RCC 7860 (cell line): ENCODE measurements at regions not wholly inside any gene's neighbourhood (a gene's known extent, or its start where the extent isn't known, plus 50 kb on each side); places are given as distances from the start of the nearest gene placed in this dataset.

ENCODE experiments used
- DNase-seq: peaks from one replicate; pipeline ENCODE4 v3.0.0-alpha.2; 2015; ENCODE audit warnings: low spot score
- FAIRE-seq: peaks from 2 replicates; lab custom pipeline; 2012; peaks lifted over from hg19 to GRCh38; lab: Jason Lieb, UNC

GRCh38 chr10:78312197-78313047, 278.8 kb downstream of the RPS24 start:
- FAIRE-seq = no peak
- DNase-seq = no peak

- DNase-seq (no peak), FAIRE-seq (no peak)
Observed at GRCh38 chr10:78313048-78313381, 279.4 kb downstream of the RPS24 start.

- no peak for FAIRE-seq
- no peak for DNase-seq
Observed at GRCh38 chr10:78313636-78314035, 280.0 kb downstream of the RPS24 start.

- no peak for FAIRE-seq
- DNase-seq = no peak
Observed at GRCh38 chr10:78314651-78315050, 281.0 kb downstream of the RPS24 start.

GRCh38 chr10:78316451-78316931, 282.8 kb downstream of the RPS24 start:
- FAIRE-seq = no peak
- no peak for DNase-seq

GRCh38 chr10:78318305-78318704, 284.6 kb downstream of the RPS24 start:
- FAIRE-seq (no peak), DNase-seq (no peak)

GRCh38 chr10:78319371-78319770, 285.7 kb downstream of the RPS24 start:
- FAIRE-seq = no peak
- no peak for DNase-seq

GRCh38 chr10:78319841-78320240, 286.2 kb downstream of the RPS24 start:
- FAIRE-seq (no peak), DNase-seq (no peak)

- FAIRE-seq = no peak
- DNase-seq = no peak
Observed at GRCh38 chr10:78320506-78320905, 286.8 kb downstream of the RPS24 start.

- no peak for FAIRE-seq
- no peak for DNase-seq
Observed at GRCh38 chr10:78321000-78321399, 287.3 kb downstream of the RPS24 start.

GRCh38 chr10:78321500-78321899, 287.8 kb downstream of the RPS24 start:
- no peak for DNase-seq
- FAIRE-seq = no peak

- DNase-seq = no peak
- FAIRE-seq = no peak
Observed at GRCh38 chr10:78326372-78326771, 292.7 kb downstream of the RPS24 start.

GRCh38 chr10:78327778-78328591, 294.3 kb downstream of the RPS24 start:
- FAIRE-seq = no peak
- DNase-seq = no peak

GRCh38 chr10:78328592-78329404, 295.1 kb downstream of the RPS24 start:
- DNase-seq = no peak
- no peak for FAIRE-seq

- no peak for FAIRE-seq
Observed at GRCh38 chr10:78330884-78331283, 297.2 kb downstream of the RPS24 start.

GRCh38 chr10:78331391-78331922, 297.8 kb downstream of the RPS24 start:
- no peak for FAIRE-seq
- peak; percentile 15 for DNase-seq

More at GRCh38 chr10:78330884-78331283, 297.2 kb downstream of the RPS24 start:
- no peak for DNase-seq

- no peak for DNase-seq
- FAIRE-seq = no peak
Observed at GRCh38 chr10:78332012-78332411, 298.3 kb downstream of the RPS24 start.

- no peak for DNase-seq
- no peak for FAIRE-seq
Observed at GRCh38 chr10:78332657-78333056, 299.0 kb downstream of the RPS24 start.

GRCh38 chr10:78333362-78334143, 299.9 kb downstream of the RPS24 start:
- FAIRE-seq (no peak), DNase-seq (no peak)

GRCh38 chr10:78335371-78335690, 301.7 kb downstream of the RPS24 start:
- DNase-seq (no peak), FAIRE-seq (no peak)
